PC-9 (cell line): ENCODE measurements at regions not wholly inside any gene's neighbourhood (a gene's known extent, or its start where the extent isn't known, plus 50 kb on each side); places are given as distances from the start of the nearest gene placed in this dataset.

Experiments
- BruUV-seq: library from RNA; stranded (reverse); fragments of 400-500 nt; replicated peaks from 2 replicates; lab custom pipeline; 2021; lab: Mats Ljungman, UMichigan
- CTCF ChIA-PET: fragments of 300-600 bp; sonication (Branson Sonifier 250); formaldehyde crosslinking; loops from one replicate; lab custom pipeline; 2022; ENCODE audit warnings: antibody characterized with exemption; lab: Charles Lee
- POLR2A ChIA-PET: fragments of 300-600 bp; sonication (Branson Sonifier 250); formaldehyde crosslinking; loops from one replicate; lab custom pipeline; 2022; ENCODE audit warnings: antibody characterized with exemption; ENCODE audit not compliant: unreplicated experiment; lab: Charles Lee
- DNase-seq, 2 experiments: peaks; one replicate each; pipeline versions ENCODE4 v3.0.0 to v3.0.0-alpha.2; 2015 to 2022; ENCODE audit warnings: mixed read lengths in 1 of 2
- H2AFZ ChIP-seq: fragments of 200-600 bp; sonication (generic); 2 replicates; pipeline ENCODE4 v1.8.1; 2017; ENCODE audit warnings: antibody characterized with exemption
- H3F3A ChIP-seq: fragments of 200-600 bp; sonication (generic); 2 replicates; pipeline ENCODE4 v1.8.1; 2017; ENCODE audit warnings: antibody characterized with exemption, mild to moderate bottlenecking, low read depth; ENCODE audit not compliant: insufficient read depth
- H3K27ac ChIP-seq: fragments of 200-600 bp; sonication (generic); 2 replicates; pipeline ENCODE4 v1.6.1; 2016; ENCODE audit warnings: mixed run types
- H3K27me3 ChIP-seq: fragments of 200-600 bp; sonication (generic); 2 replicates; pipeline ENCODE4 v1.6.1; 2016; ENCODE audit warnings: low read depth, mixed run types; ENCODE audit not compliant: insufficient read depth
- H3K36me3 ChIP-seq: fragments of 200-600 bp; sonication (generic); 2 replicates; pipeline ENCODE4 v1.6.1; 2016; ENCODE audit warnings: low read depth, mixed run types
- H3K4me1 ChIP-seq: fragments of 200-600 bp; sonication (generic); replicated peaks from 2 replicates; pipeline ENCODE4 v1.6.1; 2016; ENCODE audit warnings: mixed run types; ENCODE audit not compliant: insufficient read depth
- H3K4me2 ChIP-seq: fragments of 200-600 bp; sonication (generic); 2 replicates; pipeline ENCODE4 v1.6.1; 2017; ENCODE audit warnings: mixed run types
- H3K4me3 ChIP-seq: fragments of 200-600 bp; sonication (generic); 2 replicates; pipeline ENCODE4 v1.6.1; 2016; ENCODE audit warnings: mixed run types
- H3K79me2 ChIP-seq: fragments of 200-600 bp; sonication (generic); 2 replicates; pipeline ENCODE4 v1.6.1; 2017; ENCODE audit warnings: low read depth, mixed run types
- H3K9me2 ChIP-seq: fragments of 200-600 bp; sonication (generic); 2 replicates; pipeline ENCODE4 v1.8.1; 2017; ENCODE audit warnings: mild to moderate bottlenecking; ENCODE audit not compliant: insufficient read depth
- H3K9me3 ChIP-seq: fragments of 200-600 bp; sonication (generic); 2 replicates; pipeline ENCODE4 v1.8.1; 2016; ENCODE audit warnings: low read depth; ENCODE audit not compliant: insufficient read depth
- H4K20me1 ChIP-seq: fragments of 200-600 bp; sonication (generic); 2 replicates; pipeline ENCODE4 v1.8.1; 2017; ENCODE audit not compliant: insufficient read depth
- EZH2 ChIP-seq: fragments of 200-600 bp; sonication (generic); IDR thresholded peaks from 2 replicates; pipeline ENCODE4 v1.8.0; 2017; ENCODE audit warnings: antibody characterized with exemption, low read depth
- intact Hi-C: fragments of 100-400 bp; cut with micrococcal nuclease; formaldehyde crosslinking; loops from one replicate; pipeline ENCODE4 v1.10.0; 2022; ENCODE audit not compliant: unreplicated experiment
- TF ChIP-seq, protein P1 (sequence below): fragments of 200-600 bp; sonication (generic); conservative IDR thresholded peaks from 2 replicates; pipeline ENCODE4 v1.6.1; 2017; ENCODE audit warnings: mixed run types, antibody characterized with exemption, mild to moderate bottlenecking, moderate library complexity

DNA sequence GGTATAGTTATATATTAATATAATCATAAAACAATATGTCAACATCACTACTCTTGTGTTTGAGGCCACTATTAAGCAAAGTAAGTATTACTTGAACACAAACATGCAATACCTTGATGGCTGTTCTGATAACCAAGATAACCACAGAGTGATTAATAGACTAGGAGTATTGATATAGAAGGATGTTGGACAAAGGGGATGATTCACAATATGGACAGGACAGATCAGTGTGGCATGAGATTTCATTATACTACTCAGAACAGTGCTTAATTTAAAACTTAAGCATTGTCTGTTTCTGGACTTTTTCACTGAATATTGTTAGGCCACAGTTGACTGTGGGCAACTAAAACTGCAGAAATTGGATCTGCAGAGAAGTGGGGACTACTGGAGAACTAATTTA, 384.2 kb downstream of the SLITRK1 start:
- H3K4me1 ChIP-seq, result no peaks in the 10 kb centered on the region
- H3K27me3 ChIP-seq, result no peaks in the 10 kb centered on the region
- no peaks in the 10 kb centered on the region for H3K9me2 ChIP-seq
- intact Hi-C loops, result no loop called here
- no peak overlapping the region for H3K27ac ChIP-seq
- H3K4me2 ChIP-seq, result no peak overlapping the region
- CTCF ChIA-PET, result no interaction called here
- H3K4me3 ChIP-seq, result no peak overlapping the region
- TF ChIP-seq EZH2, result no peak
- TF ChIP-seq, protein P1, sequence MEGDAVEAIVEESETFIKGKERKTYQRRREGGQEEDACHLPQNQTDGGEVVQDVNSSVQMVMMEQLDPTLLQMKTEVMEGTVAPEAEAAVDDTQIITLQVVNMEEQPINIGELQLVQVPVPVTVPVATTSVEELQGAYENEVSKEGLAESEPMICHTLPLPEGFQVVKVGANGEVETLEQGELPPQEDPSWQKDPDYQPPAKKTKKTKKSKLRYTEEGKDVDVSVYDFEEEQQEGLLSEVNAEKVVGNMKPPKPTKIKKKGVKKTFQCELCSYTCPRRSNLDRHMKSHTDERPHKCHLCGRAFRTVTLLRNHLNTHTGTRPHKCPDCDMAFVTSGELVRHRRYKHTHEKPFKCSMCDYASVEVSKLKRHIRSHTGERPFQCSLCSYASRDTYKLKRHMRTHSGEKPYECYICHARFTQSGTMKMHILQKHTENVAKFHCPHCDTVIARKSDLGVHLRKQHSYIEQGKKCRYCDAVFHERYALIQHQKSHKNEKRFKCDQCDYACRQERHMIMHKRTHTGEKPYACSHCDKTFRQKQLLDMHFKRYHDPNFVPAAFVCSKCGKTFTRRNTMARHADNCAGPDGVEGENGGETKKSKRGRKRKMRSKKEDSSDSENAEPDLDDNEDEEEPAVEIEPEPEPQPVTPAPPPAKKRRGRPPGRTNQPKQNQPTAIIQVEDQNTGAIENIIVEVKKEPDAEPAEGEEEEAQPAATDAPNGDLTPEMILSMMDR, result no peak
- H4K20me1 ChIP-seq, result no peaks in the 10 kb centered on the region
- no peaks in the 10 kb centered on the region for H3K36me3 ChIP-seq
- BruUV-seq, result no TSS peak
- POLR2A ChIA-PET, result no interaction called here
- no peaks in the 10 kb centered on the region for H3K9me3 ChIP-seq
- no peak for DNase-seq
- no peaks in the 10 kb centered on the region for H3F3A ChIP-seq
- H3K79me2 ChIP-seq, result no peaks in the 10 kb centered on the region
- H2AFZ ChIP-seq, result no peak overlapping the region

DNA sequence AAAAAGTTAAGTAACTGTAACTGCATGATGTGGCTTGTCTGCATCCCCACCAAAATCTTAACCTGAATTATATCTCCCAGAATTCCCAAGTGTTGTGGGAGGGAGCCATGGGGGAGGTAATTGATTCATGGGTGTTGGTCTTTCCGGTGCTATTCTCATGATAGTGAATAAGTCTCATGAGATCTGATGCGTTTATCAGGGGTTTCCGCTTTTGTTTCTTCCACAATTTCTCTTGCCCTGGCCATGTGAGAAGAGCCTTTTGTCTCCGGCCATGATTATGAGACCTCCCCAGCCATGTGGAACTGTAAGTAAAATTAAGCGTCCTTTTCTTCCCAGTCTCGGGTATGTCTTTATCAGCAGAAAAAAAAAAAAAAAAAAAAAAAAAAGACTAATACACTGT, 385.8 kb downstream of the SLITRK1 start:
- Histone ChIP-seq H3F3A (no peaks in the 10 kb centered on the region), H3K27ac (no peak overlapping the region), H3K36me3 (no peaks in the 10 kb centered on the region), H3K9me3 (no peaks in the 10 kb centered on the region), H3K4me2 (no peak overlapping the region), H3K27me3 (no peaks in the 10 kb centered on the region), H4K20me1 (no peaks in the 10 kb centered on the region), H3K9me2 (no peaks in the 10 kb centered on the region), H3K79me2 (no peaks in the 10 kb centered on the region), H2AFZ (no peak overlapping the region), H3K4me1 (no peaks in the 10 kb centered on the region), H3K4me3 (no peak overlapping the region)
- TF ChIP-seq, protein P1, result no peak
- TF ChIP-seq EZH2, result no peak
- no peak for DNase-seq
- intact Hi-C loops, result no loop called here
- ChIA-PET CTCF (no interaction called here), POLR2A (no interaction called here)
- BruUV-seq, result no TSS peak

DNA sequence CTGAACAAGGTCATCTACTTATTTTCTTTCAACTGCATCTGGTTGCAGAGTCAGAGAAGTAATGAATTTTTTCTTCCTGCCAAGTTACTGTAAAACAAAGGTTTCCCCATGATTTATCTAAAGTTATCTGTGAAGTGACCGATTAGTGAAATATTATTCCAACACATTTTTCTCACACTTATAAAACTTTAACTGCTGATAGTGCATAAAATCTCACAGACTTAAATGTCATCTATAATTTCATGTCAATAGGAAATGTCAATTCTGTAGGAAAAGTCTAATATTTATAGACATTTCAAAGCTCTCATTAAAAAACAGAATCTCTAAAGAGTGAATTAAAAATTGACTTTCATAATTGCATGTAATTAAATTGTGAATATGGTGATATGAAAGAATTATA, 397.2 kb downstream of the SLITRK1 start:
- ChIA-PET CTCF (no interaction called here), POLR2A (interaction anchor here (0.5 kb wide), 1 partner anchor 15 kb away, joined by 3 read pairs; no protein-coding TSS in a partner anchor)
- intact Hi-C loops, result no loop called here
- H3K9me3 ChIP-seq, result no peaks in the 10 kb centered on the region
- H3F3A ChIP-seq, result no peaks in the 10 kb centered on the region
- H3K27ac ChIP-seq, result no peak overlapping the region
- no peak overlapping the region for H3K4me3 ChIP-seq
- no peak overlapping the region for H3K4me2 ChIP-seq
- H2AFZ ChIP-seq, result no peak overlapping the region
- BruUV-seq, result no TSS peak
- H3K27me3 ChIP-seq, result no peaks in the 10 kb centered on the region
- no peak for DNase-seq
- H4K20me1 ChIP-seq, result no peaks in the 10 kb centered on the region
- TF ChIP-seq, protein P1, result no peak
- TF ChIP-seq EZH2, result no peak
- H3K4me1 ChIP-seq, result no peaks in the 10 kb centered on the region
- no peaks in the 10 kb centered on the region for H3K79me2 ChIP-seq
- no peaks in the 10 kb centered on the region for H3K36me3 ChIP-seq
- H3K9me2 ChIP-seq, result no peaks in the 10 kb centered on the region
